Mesendoderm (in vitro differentiated cells): ENCODE measurements at regions not wholly inside any gene's neighbourhood (a gene's known extent, or its start where the extent isn't known, plus 50 kb on each side); places are given as distances from the start of the nearest gene placed in this dataset.

ENCODE experiments used
- DNase-seq: peaks from one replicate; pipeline ENCODE4 v3.0.0; 2013
- H2AK5ac ChIP-seq: 2 replicates; pipeline ENCODE4 v1.6.1; 2013; ENCODE audit warnings: low read length, inconsistent platforms
- H2BK120ac ChIP-seq: 2 replicates; pipeline ENCODE4 v1.6.1; 2013; ENCODE audit warnings: low read depth, mild to moderate bottlenecking, low read length, moderate library complexity, mixed read lengths
- H2BK15ac ChIP-seq: replicated peaks from 2 replicates; pipeline ENCODE4 v1.6.1; 2013; ENCODE audit warnings: low read depth, mild to moderate bottlenecking, moderate library complexity
- H2BK5ac ChIP-seq: 2 replicates; pipeline ENCODE4 v1.6.1; 2013; ENCODE audit warnings: low read length, inconsistent platforms
- H3K18ac ChIP-seq: 2 replicates; pipeline ENCODE4 v1.6.1; 2013; ENCODE audit warnings: mild to moderate bottlenecking, low read length, mixed read lengths
- H3K23ac ChIP-seq: one replicate; pipeline ENCODE4 v1.6.1; 2013; ENCODE audit warnings: low read length
- H3K27ac ChIP-seq: 2 replicates; pipeline ENCODE4 v1.5.1; 2013; ENCODE audit warnings: low read depth, mild to moderate bottlenecking, inconsistent platforms, low read length, moderate library complexity
- H3K27me3 ChIP-seq: 2 replicates; pipeline ENCODE4 v1.6.1; 2013; ENCODE audit warnings: low read length, control low read depth, mild to moderate bottlenecking, inconsistent platforms; ENCODE audit not compliant: insufficient read depth, poor library complexity
- H3K36me3 ChIP-seq: 2 replicates; pipeline ENCODE4 v1.6.1; 2013; ENCODE audit warnings: low read length, inconsistent platforms; ENCODE audit not compliant: control insufficient read depth, insufficient read depth
- H3K4ac ChIP-seq: one replicate; pipeline ENCODE4 v1.6.1; 2013; ENCODE audit warnings: low read depth, mild to moderate bottlenecking, low read length, moderate library complexity
- H3K4me1 ChIP-seq: 2 replicates; pipeline ENCODE4 v1.6.1; 2013; ENCODE audit warnings: low read depth, low read length, inconsistent platforms; ENCODE audit not compliant: control insufficient read depth
- H3K4me2 ChIP-seq: 2 replicates; pipeline ENCODE4 v1.6.1; 2013; ENCODE audit warnings: low read length
- H3K4me3 ChIP-seq: 2 replicates; pipeline ENCODE4 v1.5.1; 2013; ENCODE audit warnings: mild to moderate bottlenecking, low read length
- H3K56ac ChIP-seq: one replicate; pipeline ENCODE4 v1.6.1; 2013; ENCODE audit warnings: low read length
- H3K79me1 ChIP-seq: 2 replicates; pipeline ENCODE4 v1.6.1; 2013; ENCODE audit warnings: low read length, inconsistent platforms
- H3K79me2 ChIP-seq: 2 replicates; pipeline ENCODE4 v1.6.1; 2013; ENCODE audit warnings: mild to moderate bottlenecking, low read length; ENCODE audit not compliant: control insufficient read depth, insufficient read depth
- H3K9ac ChIP-seq: 2 replicates; pipeline ENCODE4 v1.6.1; 2013; ENCODE audit warnings: low read length, inconsistent platforms
- H4K5ac ChIP-seq: one replicate; pipeline ENCODE4 v1.6.1; 2013; ENCODE audit warnings: low read length
- H4K8ac ChIP-seq: one replicate; pipeline ENCODE4 v1.6.1; 2013; ENCODE audit warnings: low read depth, mild to moderate bottlenecking, control low read depth, low read length, moderate library complexity
- WGBS: extraction: QIAGEN DNeasy Blood & Tissue Kit; methylation state at CpG from one replicate; pipeline ENCODE4 v1.1.7; 2013; ENCODE audit warnings: low lambda C conversion rate, missing lambda C conversion rate; ENCODE audit not compliant: insufficient coverage; ENCODE audit errors: extremely low coverage; 5-methylcytosine and 5-hydroxymethylcytosine counted together

- Histone ChIP-seq H2BK5ac (no peak overlapping the region), H3K18ac (no peak overlapping the region), H4K8ac (no peak overlapping the region), H2AK5ac (no peak overlapping the region), H3K79me2 (no peaks in the 10 kb centered on the region), H2BK120ac (no peak overlapping the region), H3K4ac (no peak overlapping the region), H3K79me1 (no peaks in the 10 kb centered on the region), H3K23ac (no peak overlapping the region), H3K4me1 (no peaks in the 10 kb centered on the region), H3K36me3 (no peaks in the 10 kb centered on the region), H3K4me3 (no peak overlapping the region), H2BK15ac (no peak overlapping the region), H3K56ac (no peak overlapping the region), H3K27me3 (no peaks in the 10 kb centered on the region), H4K5ac (no peak overlapping the region), H3K9ac (no peak overlapping the region), H3K27ac (no peak overlapping the region), H3K4me2 (no peak overlapping the region)
- WGBS = no CpG with 5 or more reads among the region's 11 CpGs
- DNase-seq = no peak
Observed at GRCh38 chr11:71343828-71344400, 91.5 kb upstream of the SHANK2 start.

DNA sequence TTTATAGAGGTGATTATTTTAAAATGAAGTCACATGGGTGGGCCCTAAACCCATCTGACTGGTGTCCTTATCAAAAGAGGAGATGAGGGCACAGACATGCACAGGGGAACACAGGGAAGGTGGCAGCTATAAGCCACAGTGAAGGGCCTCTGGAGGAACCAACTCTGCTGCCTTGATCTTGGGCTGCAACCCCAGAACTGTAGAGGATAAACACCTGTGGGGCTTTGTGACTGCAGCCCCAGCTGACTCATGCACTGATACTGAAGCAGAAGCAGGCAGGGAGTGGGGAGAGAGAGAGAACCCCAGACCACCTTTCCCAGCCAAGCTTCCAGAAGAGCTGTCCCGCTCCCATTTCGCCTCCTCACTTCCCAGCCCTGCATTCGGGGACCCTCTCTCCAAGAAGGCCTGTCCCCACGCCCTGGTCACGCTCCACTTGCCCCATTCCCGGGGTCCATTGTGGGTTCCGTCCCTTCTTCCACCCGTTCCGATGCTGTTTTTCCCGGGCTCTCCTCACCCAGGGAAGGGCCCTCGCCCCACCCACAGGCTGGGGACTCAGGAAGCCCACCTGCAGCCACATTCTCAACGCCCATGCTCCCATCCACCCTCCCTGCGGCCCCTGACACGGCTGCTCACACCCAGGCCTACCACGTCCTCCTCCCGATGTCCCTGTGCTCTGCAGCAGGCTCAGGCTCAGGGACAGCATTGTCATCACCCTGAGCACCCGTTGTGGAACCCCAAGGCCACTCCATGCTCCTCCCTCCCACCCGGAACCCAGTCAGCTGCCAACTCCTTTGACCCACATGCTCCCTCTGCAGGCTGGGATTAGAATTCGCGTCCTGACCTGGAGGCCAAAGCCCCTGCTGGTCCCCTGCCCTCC lies 90.8 kb upstream of the SHANK2 start:
- no CpG with 5 or more reads among the region's 20 CpGs for WGBS
- H3K79me2 ChIP-seq = no peaks in the 10 kb centered on the region
- no peak overlapping the region for H3K4ac ChIP-seq
- H2BK120ac ChIP-seq = no peak overlapping the region
- H3K79me1 ChIP-seq = no peaks in the 10 kb centered on the region
- no peak overlapping the region for H3K23ac ChIP-seq
- no peak overlapping the region for H3K18ac ChIP-seq
- H3K4me3 ChIP-seq = no peak overlapping the region
- no peak overlapping the region for H2BK5ac ChIP-seq
- peak; percentile 80 for DNase-seq
- no peak overlapping the region for H4K5ac ChIP-seq
- H4K8ac ChIP-seq = no peak overlapping the region
- no peaks in the 10 kb centered on the region for H3K27me3 ChIP-seq
- H2AK5ac ChIP-seq = no peak overlapping the region
- no peak overlapping the region for H3K56ac ChIP-seq
- H3K9ac ChIP-seq = no peak overlapping the region
- H3K4me1 ChIP-seq = no peaks in the 10 kb centered on the region
- no peak overlapping the region for H3K4me2 ChIP-seq
- no peaks in the 10 kb centered on the region for H3K36me3 ChIP-seq
- H3K27ac ChIP-seq = no peak overlapping the region
- no peak overlapping the region for H2BK15ac ChIP-seq

DNA sequence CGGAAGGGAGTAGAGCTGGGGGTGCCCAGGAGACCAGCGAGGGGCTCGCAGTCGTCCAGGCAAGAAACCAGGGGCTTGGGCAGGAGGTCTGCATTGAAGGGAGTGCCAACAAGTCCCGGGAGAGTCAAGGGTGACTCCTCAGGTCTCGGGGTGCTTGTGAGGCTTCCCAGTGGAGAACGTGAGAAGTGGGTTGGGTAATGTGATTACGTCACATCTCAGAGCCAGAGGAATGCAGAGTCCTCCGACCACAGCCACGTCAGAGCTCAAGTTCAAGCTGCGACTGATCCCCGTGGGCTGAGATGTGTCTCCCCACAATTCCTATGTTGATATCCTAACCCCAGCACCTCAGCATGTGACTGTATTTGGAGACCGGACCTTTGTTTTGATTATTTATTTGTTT lies 89.7 kb upstream of the SHANK2 start:
- no CpG with 5 or more reads among the region's 13 CpGs for WGBS
- Histone ChIP-seq H2AK5ac (no peak overlapping the region), H2BK5ac (no peak overlapping the region), H3K18ac (no peak overlapping the region), H3K79me1 (no peaks in the 10 kb centered on the region), H3K27ac (no peak overlapping the region), H3K4ac (no peak overlapping the region), H3K4me3 (no peak overlapping the region), H3K4me1 (no peaks in the 10 kb centered on the region), H3K23ac (no peak overlapping the region), H3K36me3 (no peaks in the 10 kb centered on the region), H3K79me2 (no peaks in the 10 kb centered on the region), H2BK120ac (no peak overlapping the region), H3K56ac (no peak overlapping the region), H3K4me2 (no peak overlapping the region), H3K9ac (no peak overlapping the region), H3K27me3 (no peaks in the 10 kb centered on the region), H4K5ac (no peak overlapping the region), H2BK15ac (no peak overlapping the region), H4K8ac (no peak overlapping the region)
- DNase-seq = no peak

DNA sequence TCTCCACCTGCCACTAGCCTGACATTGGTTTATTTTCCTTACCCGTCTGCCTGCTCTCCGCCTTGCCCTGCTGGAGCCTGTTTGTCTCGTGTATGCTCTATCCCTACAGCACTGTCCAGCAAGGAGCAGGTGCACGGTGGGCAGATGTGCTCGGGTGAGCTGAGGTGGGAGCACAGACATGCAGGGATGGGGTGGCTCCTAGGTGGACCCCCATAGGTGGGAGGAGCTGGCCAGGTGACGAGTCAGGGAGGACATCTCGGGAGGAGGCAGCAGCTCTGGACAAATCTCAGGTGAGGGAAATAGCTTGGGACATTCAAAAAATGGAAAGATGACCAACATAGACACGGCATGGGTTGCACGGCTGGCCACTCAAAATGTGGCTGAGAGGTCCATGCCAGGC lies 89.2 kb upstream of the SHANK2 start:
- no peaks in the 10 kb centered on the region for H3K36me3 ChIP-seq
- H4K8ac ChIP-seq = no peak overlapping the region
- no CpG with 5 or more reads among the region's 9 CpGs for WGBS
- DNase-seq = no peak
- H3K18ac ChIP-seq = no peak overlapping the region
- H3K27me3 ChIP-seq = no peaks in the 10 kb centered on the region
- H3K9ac ChIP-seq = no peak overlapping the region
- H4K5ac ChIP-seq = no peak overlapping the region
- H3K56ac ChIP-seq = no peak overlapping the region
- no peak overlapping the region for H2BK5ac ChIP-seq
- no peak overlapping the region for H3K23ac ChIP-seq
- H3K4me3 ChIP-seq = no peak overlapping the region
- H3K4me2 ChIP-seq = no peak overlapping the region
- H3K79me2 ChIP-seq = no peaks in the 10 kb centered on the region
- H2BK120ac ChIP-seq = no peak overlapping the region
- H3K4ac ChIP-seq = no peak overlapping the region
- H3K4me1 ChIP-seq = no peaks in the 10 kb centered on the region
- H2BK15ac ChIP-seq = no peak overlapping the region
- no peak overlapping the region for H2AK5ac ChIP-seq
- H3K27ac ChIP-seq = no peak overlapping the region
- H3K79me1 ChIP-seq = no peaks in the 10 kb centered on the region

GRCh38 chr11:71341173-71341572 lies 88.8 kb upstream of the SHANK2 start:
- H4K5ac ChIP-seq = no peak overlapping the region
- H3K4me1 ChIP-seq = no peaks in the 10 kb centered on the region
- H3K36me3 ChIP-seq = no peaks in the 10 kb centered on the region
- H2BK5ac ChIP-seq = no peak overlapping the region
- H2AK5ac ChIP-seq = no peak overlapping the region
- H3K4me2 ChIP-seq = no peak overlapping the region
- H3K4ac ChIP-seq = no peak overlapping the region
- no peaks in the 10 kb centered on the region for H3K79me1 ChIP-seq
- H3K79me2 ChIP-seq = no peaks in the 10 kb centered on the region
- no peak overlapping the region for H3K27ac ChIP-seq
- no peak overlapping the region for H3K4me3 ChIP-seq
- DNase-seq = no peak
- no peak overlapping the region for H4K8ac ChIP-seq
- no peak overlapping the region for H3K56ac ChIP-seq
- H2BK120ac ChIP-seq = no peak overlapping the region
- H2BK15ac ChIP-seq = no peak overlapping the region
- no peaks in the 10 kb centered on the region for H3K27me3 ChIP-seq
- no peak overlapping the region for H3K18ac ChIP-seq
- H3K9ac ChIP-seq = no peak overlapping the region
- no peak overlapping the region for H3K23ac ChIP-seq
- no CpG with 5 or more reads among the region's 8 CpGs for WGBS
